HG03196 (cell line): ENCODE measurements at regions not wholly inside any gene's neighbourhood (a gene's known extent, or its start where the extent isn't known, plus 50 kb on each side); places are given as distances from the start of the nearest gene placed in this dataset.

Experiments used
- ATAC-seq: cut with Tn5 transposase; IDR thresholded peaks from one replicate; pipeline ENCODE4 v1.9.1; 2021; ENCODE audit not compliant: unreplicated experiment

DNA sequence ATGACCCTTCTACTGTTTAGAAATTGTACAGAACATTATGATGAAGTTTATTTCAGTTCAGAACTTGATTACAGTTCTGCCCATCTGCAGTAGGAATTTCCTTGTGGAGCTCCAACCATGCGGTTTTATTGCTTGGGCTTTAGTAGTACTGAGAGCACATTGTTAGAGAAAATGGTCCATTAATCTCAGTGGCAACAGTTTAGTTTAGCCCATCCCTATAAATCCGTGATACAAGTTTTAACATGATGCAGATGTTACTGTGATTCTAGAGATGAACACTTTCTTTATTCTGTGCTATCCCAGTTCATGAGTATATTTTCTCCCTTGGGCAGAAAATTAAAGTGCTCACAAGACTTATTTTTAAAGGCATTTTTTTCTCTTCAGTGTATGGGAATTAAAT, 84.8 kb upstream of the FZD8 start:
- no peak for ATAC-seq

DNA sequence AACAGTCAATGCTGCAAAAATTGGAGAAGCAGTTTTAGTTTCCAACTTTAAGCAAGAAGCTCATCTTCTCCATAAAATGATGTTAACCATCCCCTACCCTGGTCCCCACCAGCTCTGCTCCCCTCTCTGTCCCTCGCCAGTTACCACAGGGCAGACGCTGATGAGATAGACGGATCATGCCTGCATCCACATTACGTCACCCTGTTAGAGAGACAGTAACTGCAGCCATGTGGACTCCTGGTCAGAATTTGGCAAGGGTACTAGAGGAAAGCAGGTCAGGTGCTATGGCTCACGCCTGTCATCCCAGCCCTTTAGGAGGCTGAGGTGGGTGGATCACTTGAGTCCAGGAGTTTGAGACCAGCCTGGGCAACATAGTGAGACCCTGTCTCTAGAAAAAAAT, 81.9 kb upstream of the FZD8 start:
- no peak for ATAC-seq

DNA sequence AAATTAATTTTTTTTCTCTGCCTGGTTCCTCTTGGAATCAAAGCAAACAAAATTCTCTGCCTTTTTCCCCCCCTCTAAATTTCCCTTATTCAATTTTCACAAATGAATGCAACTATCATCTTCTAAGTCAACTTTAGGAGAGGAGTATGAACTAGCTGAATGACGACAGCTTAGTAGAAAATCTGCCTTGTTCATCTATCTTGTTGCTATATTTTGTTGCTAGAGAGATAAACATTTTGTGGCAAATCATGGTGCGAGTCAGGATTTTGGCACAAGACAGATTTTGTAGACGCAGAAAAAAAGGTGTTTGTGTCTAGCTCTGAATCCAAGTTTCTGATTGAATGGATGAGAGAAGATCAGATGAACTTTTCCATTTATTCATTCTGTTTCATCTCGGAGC, 81.0 kb upstream of the FZD8 start:
- ATAC-seq, result no peak

DNA sequence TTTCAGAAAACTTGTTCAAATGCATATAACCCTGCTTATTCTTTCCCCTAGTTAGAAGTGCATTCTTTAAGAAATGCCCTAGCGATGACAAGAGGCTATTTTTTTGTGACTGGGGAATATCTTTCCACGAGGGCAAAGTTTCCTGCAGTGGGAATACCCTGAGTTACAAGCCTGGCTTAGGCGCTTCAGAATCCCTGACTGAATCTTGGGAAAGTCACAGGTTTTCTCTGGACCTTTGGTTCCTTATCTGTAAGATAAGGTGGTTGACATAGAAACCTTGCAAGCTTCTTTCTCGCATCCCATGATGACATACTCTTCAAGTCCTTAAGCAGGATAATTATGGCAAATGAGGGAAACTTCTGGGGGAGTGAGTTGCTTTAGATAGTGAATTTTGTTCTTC, 80.5 kb upstream of the FZD8 start:
- no peak for ATAC-seq

DNA sequence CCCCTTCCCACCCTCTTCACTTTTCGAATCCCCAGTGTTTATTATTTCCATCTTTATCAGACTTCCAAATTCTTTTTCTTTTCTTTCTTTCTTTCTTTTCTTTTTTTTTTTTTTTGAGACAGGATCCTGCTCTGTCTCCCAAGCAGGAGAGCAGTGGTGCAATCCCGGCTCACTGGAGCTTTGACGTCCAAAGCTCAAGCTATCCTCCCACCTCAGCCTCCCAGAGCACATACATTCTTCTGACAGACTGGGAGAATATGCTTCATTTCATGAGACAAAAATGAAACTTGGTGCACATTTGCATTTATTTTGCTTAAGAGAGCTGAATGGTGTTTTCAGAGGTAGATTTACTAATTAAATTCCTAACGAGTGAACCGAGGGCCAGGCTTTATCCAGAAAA, 80.1 kb upstream of the FZD8 start:
- no peak for ATAC-seq

DNA sequence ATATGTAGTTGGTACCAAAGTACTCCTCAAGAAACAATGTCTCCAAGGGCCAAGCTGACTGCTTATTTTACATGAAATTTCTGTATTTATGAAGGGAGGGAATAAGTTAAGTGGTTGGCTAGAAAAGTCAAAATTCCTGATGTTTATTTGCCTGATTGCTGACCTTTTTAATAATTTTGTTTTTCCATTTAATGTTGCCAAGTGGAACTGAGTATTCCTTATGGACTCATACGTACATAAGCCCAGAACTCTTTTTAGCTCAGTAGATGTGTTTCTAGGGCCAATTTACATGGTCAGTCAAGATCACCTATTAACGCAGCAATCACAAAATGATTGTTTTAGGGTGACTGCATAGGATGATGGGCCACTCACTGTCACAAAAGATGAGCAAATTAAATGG, 78.3 kb upstream of the FZD8 start:
- no peak for ATAC-seq

DNA sequence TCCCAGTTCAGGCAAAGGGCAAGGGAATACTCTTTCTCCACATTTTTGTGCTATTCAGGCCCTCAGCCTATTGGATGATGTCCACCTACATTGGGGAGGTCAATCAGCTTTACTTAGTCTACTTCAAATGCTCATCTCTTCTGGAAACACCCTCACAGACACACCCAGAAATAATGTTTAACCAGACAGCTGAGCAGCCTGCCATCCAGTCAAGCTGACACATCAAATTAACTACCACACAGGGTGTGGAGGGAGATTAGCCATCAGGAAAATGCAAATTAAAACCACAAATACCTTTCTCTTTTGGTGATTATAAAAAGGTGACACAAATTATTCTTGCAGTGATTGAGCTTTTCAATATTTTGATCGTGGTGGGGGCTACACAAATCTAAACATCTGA, 74.7 kb upstream of the FZD8 start:
- ATAC-seq, result no peak

DNA sequence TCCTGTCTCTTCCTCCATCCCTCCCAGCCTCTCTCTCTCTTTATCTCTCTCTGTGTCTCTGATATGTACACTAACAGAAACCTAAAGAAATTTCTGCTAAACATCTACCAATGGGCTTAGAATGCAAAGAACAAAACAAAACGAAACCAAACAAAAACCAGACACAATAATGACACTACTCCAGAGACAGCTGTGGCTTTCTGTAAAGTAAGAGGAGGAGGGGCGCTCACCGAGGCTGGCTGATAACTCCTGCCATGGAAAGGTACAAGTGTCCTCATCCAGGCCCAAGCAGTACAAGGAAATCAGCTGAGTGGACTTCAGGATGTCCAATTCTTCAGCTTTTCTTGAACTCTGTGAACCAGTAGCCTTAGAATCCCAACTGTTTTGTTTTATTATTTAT, 70.4 kb upstream of the FZD8 start:
- ATAC-seq, result no peak

DNA sequence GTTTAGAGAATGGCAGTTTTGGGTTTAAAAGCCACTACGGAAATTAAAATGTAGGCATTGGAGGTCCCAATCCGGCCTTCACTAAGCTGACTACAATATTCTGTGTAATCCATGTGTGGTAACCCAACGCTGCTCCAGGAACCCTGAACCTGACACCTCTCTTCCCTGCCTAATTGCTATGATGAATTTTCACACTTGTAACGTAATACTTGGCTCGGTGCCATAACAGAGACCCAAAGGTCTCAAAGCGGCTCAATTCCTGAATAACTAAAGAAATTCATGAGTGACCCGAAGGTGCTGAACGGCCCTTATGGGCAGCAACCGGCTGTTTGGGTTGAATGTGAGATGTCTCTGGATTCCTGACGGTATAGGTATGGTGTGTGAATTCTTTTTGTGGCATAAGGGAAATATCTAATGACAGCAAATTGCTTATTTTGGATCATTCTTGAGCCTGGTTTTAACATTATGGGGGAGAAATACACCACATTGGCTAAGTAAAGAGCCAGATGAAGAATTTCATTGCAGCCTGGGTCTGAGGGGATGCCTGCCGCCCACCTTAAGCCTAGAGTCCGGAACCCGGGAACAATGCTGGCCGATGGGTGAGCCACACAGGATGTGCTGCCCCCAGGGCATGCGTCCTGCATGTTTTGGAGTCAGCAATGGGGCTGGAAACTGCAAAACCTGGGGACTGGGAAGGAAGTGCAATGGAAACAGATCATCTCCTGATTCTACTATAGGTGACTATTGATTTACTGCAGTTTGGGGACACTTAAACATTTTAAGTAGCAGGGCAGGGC, 69.7 kb upstream of the FZD8 start:
- ATAC-seq, result no peak

DNA sequence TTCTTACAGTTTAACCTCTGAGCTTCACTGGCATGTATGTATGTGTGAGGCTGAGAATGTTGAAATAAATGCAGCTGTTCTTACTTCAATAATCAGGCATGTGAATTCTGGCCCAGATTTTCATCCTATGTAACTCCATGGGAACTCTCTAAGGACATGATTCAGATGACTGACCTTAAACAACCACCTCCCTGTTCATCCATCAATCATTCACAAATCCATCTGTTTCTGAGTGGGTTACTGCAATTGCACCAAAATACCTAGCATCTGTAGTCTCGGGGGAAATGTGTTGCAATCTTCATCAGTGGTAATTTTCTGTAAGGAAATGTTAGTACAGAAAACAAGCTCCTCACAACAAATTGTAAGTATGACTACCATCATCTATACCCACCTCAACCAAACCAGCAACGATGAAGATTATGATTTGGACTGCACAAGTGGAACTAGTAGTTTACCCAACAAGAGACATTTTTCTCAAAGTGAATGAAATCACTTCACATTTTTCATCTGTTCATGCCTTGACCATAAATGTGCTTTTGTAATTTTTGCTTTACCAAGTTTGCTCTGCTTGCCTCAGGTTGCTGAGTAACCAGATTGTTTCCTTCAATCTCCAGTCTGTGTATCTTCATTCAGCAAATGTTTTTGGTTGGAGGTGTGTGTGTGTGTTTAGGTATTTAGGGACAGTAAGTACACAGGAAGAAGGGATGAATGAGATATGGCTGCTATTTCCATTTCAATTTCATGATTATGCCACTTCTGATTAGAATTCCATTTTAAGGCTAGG, 65.7 kb upstream of the FZD8 start:
- no peak for ATAC-seq

DNA sequence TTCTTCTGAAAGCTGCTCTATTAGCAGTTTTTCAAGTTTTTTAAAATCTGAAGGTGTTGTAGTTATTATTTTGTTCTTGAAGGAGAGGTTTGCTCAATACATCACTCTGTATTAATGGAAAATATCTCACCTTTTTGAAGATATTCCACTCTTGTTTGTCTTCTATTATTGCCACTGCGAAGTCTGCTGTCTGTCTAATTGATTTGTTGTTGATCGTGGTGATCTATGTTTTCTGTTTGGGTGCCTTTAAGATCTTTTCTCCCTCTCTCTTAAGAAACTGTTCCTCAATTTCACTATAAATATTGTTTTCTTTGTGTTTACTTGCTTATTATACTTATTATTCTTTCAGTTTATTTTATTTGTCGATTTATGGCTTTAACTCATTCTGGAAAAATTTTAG, 64.9 kb upstream of the FZD8 start:
- no peak for ATAC-seq

DNA sequence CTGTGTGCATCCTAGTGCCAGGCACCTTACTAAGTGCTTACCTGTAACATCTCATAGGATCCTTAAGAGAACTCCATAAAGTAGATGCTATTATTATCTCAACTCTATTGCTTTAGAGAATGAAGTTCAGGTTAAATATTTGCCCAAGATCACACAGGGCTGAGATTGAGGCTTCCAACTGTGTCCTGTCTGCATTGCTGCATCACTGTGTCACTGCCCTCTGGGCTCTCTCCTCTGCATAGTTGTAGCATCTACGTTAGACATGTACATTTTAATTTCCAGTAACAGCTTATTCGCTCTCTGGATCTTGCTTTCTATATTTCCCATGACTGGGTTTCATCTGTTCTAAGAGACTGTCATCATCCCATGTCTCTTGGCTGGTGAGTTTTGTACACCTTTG, 63.6 kb upstream of the FZD8 start:
- ATAC-seq, result no peak

DNA sequence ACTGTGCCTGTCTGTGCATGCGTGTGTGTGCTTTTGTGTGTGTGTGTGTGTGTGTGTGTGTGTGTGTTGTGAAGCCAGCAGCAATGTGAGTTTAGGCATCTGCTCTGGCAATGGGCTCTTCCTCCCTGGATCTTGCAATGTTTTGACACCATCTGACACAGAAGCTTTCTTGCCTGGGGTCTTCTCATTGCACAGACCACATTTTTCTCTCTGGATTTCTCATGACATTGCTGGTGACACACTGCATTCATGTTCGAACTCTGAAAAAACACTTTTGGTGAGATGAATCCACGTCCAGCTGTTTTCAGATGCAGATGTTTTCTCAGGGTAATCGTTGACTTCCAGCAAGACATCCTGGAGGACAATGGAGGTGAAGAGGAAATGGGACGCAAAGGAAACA, 63.0 kb upstream of the FZD8 start:
- no peak for ATAC-seq

DNA sequence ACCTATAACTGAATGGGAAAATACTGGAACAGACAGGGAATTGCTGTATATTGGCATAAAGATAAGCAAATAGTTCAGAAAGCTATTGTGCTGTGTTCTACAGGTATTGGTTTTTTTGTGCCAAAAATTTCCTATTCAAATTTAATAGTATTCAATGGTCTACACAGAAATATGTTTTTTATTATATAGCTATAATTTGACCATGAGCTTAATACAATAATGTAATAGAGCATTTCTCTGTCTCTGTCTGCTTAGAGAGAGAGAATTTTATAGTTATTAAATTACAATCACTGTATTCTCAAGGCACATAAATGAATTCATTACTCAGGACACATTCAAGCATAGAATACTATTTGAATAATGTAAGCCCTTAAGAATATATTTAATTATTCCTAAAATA, 62.3 kb upstream of the FZD8 start:
- ATAC-seq, result no peak

DNA sequence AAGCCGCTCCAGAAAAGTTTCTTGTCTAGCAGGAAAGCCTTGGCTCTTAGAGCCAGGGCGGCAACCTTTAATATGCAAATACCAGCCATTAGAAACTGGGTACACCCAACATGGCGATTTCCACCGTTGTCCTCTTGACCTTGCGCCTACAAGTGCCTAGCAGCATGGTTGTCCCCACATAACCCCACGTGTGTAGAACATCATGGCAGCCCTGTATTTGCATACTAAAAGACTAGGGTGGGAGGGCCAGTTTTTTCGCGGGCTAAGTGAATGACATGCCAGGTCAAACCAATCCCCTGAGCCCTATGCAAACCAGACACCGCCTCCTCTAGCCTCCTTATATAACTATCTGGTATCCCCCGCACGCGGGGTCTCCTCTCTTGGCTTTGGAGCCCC, 58.4 kb upstream of the FZD8 start:
- no peak for ATAC-seq

DNA sequence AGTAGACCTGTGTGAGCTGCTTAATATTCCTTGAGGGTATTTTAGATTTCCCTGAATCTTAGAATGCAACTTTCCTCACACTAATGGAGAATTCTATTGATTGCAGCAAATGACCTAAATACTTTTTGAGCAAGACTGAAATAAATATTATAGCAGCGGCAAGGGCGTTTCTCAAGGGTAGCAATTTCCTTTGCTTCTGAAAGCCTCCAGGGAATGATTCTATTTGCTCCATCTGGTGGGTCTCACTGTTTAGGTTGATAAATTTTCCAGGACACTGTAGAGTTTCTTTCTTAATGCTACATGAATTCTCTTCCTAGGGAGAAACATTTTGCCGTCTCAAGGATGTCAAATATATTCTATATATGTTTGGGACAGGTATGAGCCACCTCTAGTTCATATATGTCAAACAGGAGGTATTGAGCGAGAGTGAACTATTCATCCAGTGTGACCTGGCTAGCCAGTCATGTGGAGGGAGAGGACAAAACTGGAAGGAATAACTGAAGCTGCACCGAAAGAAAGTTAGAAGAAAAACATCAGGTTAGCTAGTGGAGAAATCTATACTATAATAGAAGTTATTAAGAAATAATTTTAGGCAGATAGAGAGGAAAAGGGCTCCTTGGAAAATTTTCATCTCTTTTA, 57.9 kb upstream of the FZD8 start:
- no peak for ATAC-seq

DNA sequence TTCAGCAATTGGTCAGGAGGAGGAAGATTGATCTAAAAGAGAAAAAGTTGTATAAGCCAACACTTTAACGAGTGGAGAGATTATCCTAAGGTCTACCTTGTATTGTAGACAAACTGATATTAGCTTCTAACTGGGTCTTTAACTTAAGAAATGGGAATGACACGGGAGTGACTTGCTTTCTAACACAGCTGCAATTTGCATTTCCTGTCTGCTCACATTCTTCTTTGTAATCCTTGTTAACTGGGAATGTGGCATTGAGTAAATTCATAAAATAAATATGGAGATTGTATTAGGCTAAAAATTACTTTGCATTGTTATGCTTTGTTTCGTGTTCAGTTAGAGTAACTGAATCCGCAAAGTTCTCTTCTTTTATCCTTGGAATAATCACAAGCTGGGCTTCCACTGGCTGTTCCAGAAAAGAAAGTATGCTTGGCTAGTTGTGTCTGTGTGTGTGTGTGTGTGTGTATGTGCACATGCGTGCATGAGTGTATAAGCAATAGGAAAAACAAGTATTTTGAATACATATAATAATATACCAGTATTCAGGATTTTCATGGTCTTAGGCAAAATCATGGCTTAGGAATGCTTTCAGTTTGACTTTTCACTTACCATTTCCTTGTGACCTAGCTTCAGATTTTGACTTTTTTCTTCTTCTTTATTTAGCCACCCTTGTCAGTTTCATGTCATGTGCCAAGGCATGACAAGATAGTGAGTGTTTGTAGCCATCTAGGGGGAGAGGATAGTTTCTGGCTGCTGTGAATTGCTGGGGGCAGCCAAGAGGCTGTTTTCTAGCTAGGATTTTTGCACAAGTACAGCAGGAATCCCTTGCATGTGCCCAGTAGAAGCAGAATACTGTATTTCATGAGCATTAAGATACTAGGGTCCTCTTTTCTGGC, 54.5 kb upstream of the FZD8 start:
- no peak for ATAC-seq

DNA sequence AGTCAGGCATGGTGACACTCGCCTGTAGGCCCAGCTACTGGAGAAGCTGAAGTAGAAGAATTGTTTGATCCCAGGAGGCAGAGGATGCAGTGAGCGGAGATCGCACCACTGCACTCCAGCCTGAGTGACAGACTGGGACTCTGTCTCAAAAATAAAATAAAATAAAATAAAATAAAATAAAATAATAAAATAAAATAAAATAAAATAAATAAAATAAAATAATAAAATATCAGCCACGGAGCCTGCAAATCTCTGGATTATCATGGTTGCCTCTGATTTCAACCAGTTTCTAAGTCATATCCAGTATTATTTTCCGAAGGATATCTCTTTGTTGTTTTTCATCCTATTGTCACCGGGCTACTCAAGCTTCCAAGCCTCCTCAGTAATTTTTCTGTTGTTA, 51.7 kb upstream of the FZD8 start:
- no peak for ATAC-seq
